ENCODE measurements at regions not wholly inside any gene's neighbourhood (a gene's known extent, or its start where the extent isn't known, plus 50 kb on each side); places are given as distances from the start of the nearest gene placed in this dataset.

DNA sequence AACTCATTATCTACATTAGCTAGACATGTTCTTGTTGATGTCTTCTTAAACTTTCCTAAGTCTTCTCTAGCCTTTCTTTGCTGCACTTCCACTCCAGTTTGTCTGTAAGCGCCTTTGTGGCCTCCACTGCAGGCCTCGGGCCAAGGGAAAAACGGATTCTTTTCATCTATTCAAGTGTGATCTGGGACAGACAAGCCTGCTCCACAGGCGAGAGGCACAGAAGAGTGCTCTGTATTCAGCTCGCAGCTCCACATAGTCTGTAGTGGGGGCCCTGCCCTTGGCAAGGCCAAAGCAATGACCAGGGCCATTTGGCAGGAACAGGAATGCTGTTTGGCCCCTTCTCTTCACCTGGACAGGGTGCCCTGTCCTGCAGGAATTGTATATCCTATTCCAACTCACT lies 84.1 kb upstream of the BARX2 start:
- TF ChIP-seq CTCF (IDR thresholded peaks at IDR 0.05; ENCODE audit: borderline replicate concordance, extremely low read depth, low read length, poor library complexity, severe bottlenecking) (no peak), EZH2 (IDR thresholded peaks at IDR 0.05; ENCODE audit: borderline replicate concordance, low read depth, low read length, severe bottlenecking) (no peak)

Data from DND-41 (cell line).